GM12878 (cell line): ENCODE measurements at regions not wholly inside any gene's neighbourhood (a gene's known extent, or its start where the extent isn't known, plus 50 kb on each side); places are given as distances from the start of the nearest gene placed in this dataset.

Source experiments
- ATAC-seq: fragments of 200-7000 bp; cut with Tn5 transposase; 3 replicates; pipeline ENCODE4 v1.9.1; 2020; ENCODE audit warnings: mild to moderate bottlenecking, moderate library complexity
- BruUV-seq: library from RNA; stranded (reverse); fragments of 400-500 nt; replicated peaks from 2 replicates; lab custom pipeline; 2021; lab: Mats Ljungman, UMichigan
- CTCF ChIA-PET: fragments of 300-600 bp; sonication (Branson Sonifier 250); formaldehyde crosslinking; extraction: SDS; loops from one replicate; lab custom pipeline; 2021; ENCODE audit warnings: inconsistent platforms; lab: Yijun Ruan, JAX
- POLR2A ChIA-PET: fragments of 350-600 bp; formaldehyde crosslinking; extraction: SDS; loops from one replicate; lab custom pipeline; 2021; ENCODE audit warnings: inconsistent platforms; lab: Charles Lee
- RAD21 ChIA-PET: fragments of 300-600 bp; sonication (Branson Sonifier 250); formaldehyde crosslinking; loops from one replicate; lab custom pipeline; 2023; ENCODE audit warnings: antibody characterized with exemption; ENCODE audit not compliant: unreplicated experiment; lab: Charles Lee
- SMC1A ChIA-PET: fragments of 300-600 bp; sonication (Branson Sonifier 250); formaldehyde crosslinking; loops from one replicate; lab custom pipeline; 2023; ENCODE audit not compliant: unreplicated experiment, uncharacterized antibody; lab: Charles Lee
- DNase-seq: peaks from one replicate; pipeline ENCODE4 v3.0.0-alpha.2; 2011; ENCODE audit warnings: low read depth, low spot score
- FAIRE-seq: peaks from 3 replicates; lab custom pipeline; 2011; peaks lifted over from hg19 to GRCh38; lab: Jason Lieb, UNC
- H2AFZ ChIP-seq: 2 replicates; pipeline ENCODE4 v1.6.0; 2011; ENCODE audit warnings: low read depth, low read length, control low read depth; ENCODE audit not compliant: control insufficient read depth
- H3K27ac ChIP-seq: 2 replicates; pipeline ENCODE4 v1.5.1; 2011; ENCODE audit warnings: control low read depth; ENCODE audit not compliant: control insufficient read depth, insufficient read depth
- H3K27me3 ChIP-seq, 2 experiments: replicated peaks in 1 of 2; 2 replicates each; pipeline versions ENCODE4 v1.6.0 to v1.6.1; 2011; ENCODE audit warnings: low read length in 1 of 2; ENCODE audit not compliant: control insufficient read depth in 2 of 2, insufficient read depth in 2 of 2
- H3K36me3 ChIP-seq, 2 experiments: 2 replicates each; pipeline ENCODE4 v1.5.1; 2011; ENCODE audit warnings: low read length in 1 of 2; ENCODE audit not compliant: control insufficient read depth in 2 of 2, insufficient read depth in 2 of 2
- H3K4me1 ChIP-seq: 2 replicates; pipeline ENCODE4 v1.6.1; 2011; ENCODE audit warnings: mild to moderate bottlenecking, low read length, moderate library complexity, mixed read lengths; ENCODE audit not compliant: control insufficient read depth, insufficient read depth
- H3K4me2 ChIP-seq: 2 replicates; pipeline ENCODE4 v1.6.0; 2011; ENCODE audit warnings: control low read depth; ENCODE audit not compliant: control insufficient read depth, insufficient read depth
- H3K4me3 ChIP-seq: fragments of 200-600 bp; sonication (generic); 2 replicates; pipeline ENCODE4 v1.5.1; 2016
- H3K79me2 ChIP-seq: 2 replicates; pipeline ENCODE4 v1.6.0; 2011; ENCODE audit warnings: low read length; ENCODE audit not compliant: control insufficient read depth, insufficient read depth
- H3K9ac ChIP-seq: 2 replicates; pipeline ENCODE4 v1.8.0; 2011; ENCODE audit warnings: low read length, control low read depth, mixed read lengths; ENCODE audit not compliant: control insufficient read depth, insufficient read depth
- H3K9me3 ChIP-seq: replicated peaks from 3 replicates; pipeline ENCODE4 v1.5.1; 2011; ENCODE audit warnings: mild to moderate bottlenecking, low read length; ENCODE audit not compliant: control insufficient read depth, insufficient read depth
- H4K20me1 ChIP-seq: 2 replicates; pipeline ENCODE4 v1.6.0; 2011; ENCODE audit not compliant: control insufficient read depth, insufficient read depth
- BHLHE40 ChIP-seq, 2 experiments: fragments of 450-650 bp in 1 of 2; IDR thresholded peaks; 2 replicates each; pipeline ENCODE4 v1.6.1; 2011 to 2017; ENCODE audit warnings: low read depth in 2 of 2, borderline replicate concordance in 1 of 2, improper control_type of control experiment in 1 of 2, low read length in 1 of 2, mild to moderate bottlenecking in 1 of 2
- CBX3 ChIP-seq: fragments of 200-600 bp; sonication (generic); IDR thresholded peaks from 2 replicates; pipeline ENCODE4 v1.6.1; 2016; ENCODE audit warnings: low read depth, borderline replicate concordance
- EED ChIP-seq: sonication (generic); IDR thresholded peaks from 2 replicates; pipeline ENCODE4 v1.6.1; 2016; ENCODE audit warnings: antibody characterized with exemption, low read depth
- EZH2 ChIP-seq: IDR thresholded peaks from 2 replicates; pipeline ENCODE4 v1.6.1; 2012; ENCODE audit warnings: low read depth, mild to moderate bottlenecking, control low read depth, inconsistent platforms, low read length, borderline replicate concordance; ENCODE audit not compliant: control insufficient read depth
- FOS ChIP-seq: IDR thresholded peaks from 3 replicates; pipeline ENCODE4 v1.6.1; 2011; ENCODE audit warnings: borderline replicate concordance; ENCODE audit not compliant: insufficient read length; ENCODE audit errors: extremely low read depth
- IKZF1 ChIP-seq: fragments of 450-650 bp; conservative IDR thresholded peaks from 2 replicates; pipeline ENCODE4 v1.6.1; 2017; ENCODE audit warnings: antibody characterized with exemption, mild to moderate bottlenecking
- IKZF2 ChIP-seq, 2 experiments: fragments of 450-650 bp; IDR thresholded peaks; 2 replicates each; pipeline ENCODE4 v1.6.1; 2017; ENCODE audit warnings: mild to moderate bottlenecking in 2 of 2, moderate library complexity in 2 of 2
- LARP7 ChIP-seq: fragments of 450-650 bp; IDR thresholded peaks from 2 replicates; pipeline ENCODE4 v1.6.1; 2017; ENCODE audit warnings: mild to moderate bottlenecking
- NBN ChIP-seq: fragments of 450-650 bp; IDR thresholded peaks from 2 replicates; pipeline ENCODE4 v1.6.1; 2016
- NFIC ChIP-seq: IDR thresholded peaks from 2 replicates; pipeline ENCODE4 v1.6.1; 2012; ENCODE audit warnings: low read depth, mild to moderate bottlenecking, inconsistent platforms, low read length, moderate library complexity
- NR2C1 ChIP-seq: fragments of 450-650 bp; IDR thresholded peaks from 2 replicates; pipeline ENCODE4 v1.6.1; 2017; ENCODE audit warnings: antibody characterized with exemption, mild to moderate bottlenecking, moderate library complexity
- STAT3 ChIP-seq: IDR thresholded peaks from 2 replicates; pipeline ENCODE4 v1.6.1; 2011; ENCODE audit warnings: low read depth, low read length, improper control_type of control experiment
- SUPT20H ChIP-seq: IDR thresholded peaks from 2 replicates; pipeline ENCODE4 v1.6.1; 2011; ENCODE audit warnings: low read depth, mild to moderate bottlenecking, low read length, moderate library complexity, borderline replicate concordance; ENCODE audit not compliant: control insufficient read depth
- TAF1 ChIP-seq: IDR thresholded peaks from 2 replicates; pipeline ENCODE4 v1.6.1; 2011; ENCODE audit warnings: mild to moderate bottlenecking, low read depth, low read length, borderline replicate concordance
- TCF3 ChIP-seq: IDR thresholded peaks from 2 replicates; pipeline ENCODE4 v1.6.1; 2012; ENCODE audit warnings: low read depth, mild to moderate bottlenecking, low read length, borderline replicate concordance; ENCODE audit not compliant: insufficient read depth
- ZBED1 ChIP-seq: IDR thresholded peaks from 2 replicates; pipeline ENCODE4 v1.6.1; 2016; ENCODE audit warnings: borderline replicate concordance
- ZZZ3 ChIP-seq: IDR thresholded peaks from 2 replicates; pipeline ENCODE4 v1.6.1; 2011; ENCODE audit warnings: low read depth; ENCODE audit not compliant: control insufficient read depth, insufficient read length
- whole genome bisulfite sequencing: methylation state at CpG from one replicate; pipeline ENCODE4 v1.1.6; 2016; ENCODE audit warnings: low lambda C conversion rate; ENCODE audit not compliant: insufficient replicate concordance, insufficient coverage; ENCODE audit errors: missing lambda C conversion rate; 5-methylcytosine and 5-hydroxymethylcytosine counted together
- in situ Hi-C: fragments of 300-500 bp; cut with MboI; formaldehyde crosslinking; loops from 9 replicates; pipeline ENCODE4 v1.14.3; 2018; ENCODE audit warnings: mixed read lengths
- intact Hi-C: fragments of 100-400 bp; cut with micrococcal nuclease; formaldehyde crosslinking; loops from one replicate; pipeline ENCODE4 v1.14.2; 2022; ENCODE audit not compliant: unreplicated experiment
- TF ChIP-seq, protein P1 (sequence below): fragments of 450-650 bp; IDR thresholded peaks from 2 replicates; pipeline ENCODE4 v1.6.1; 2017; ENCODE audit warnings: low read depth, mild to moderate bottlenecking, moderate library complexity
- TF ChIP-seq, protein P2 (sequence below): fragments of 450-650 bp; formaldehyde crosslinking; IDR thresholded peaks from 2 replicates; pipeline ENCODE4 v1.5.0; 2022; ENCODE audit warnings: mild to moderate bottlenecking, missing genetic modification characterization

- in situ Hi-C loops, result no loop called here
- WGBS, result 56% methylated on average over 2 of the region's 3 CpGs
- RAD21 ChIA-PET, result no interaction called here
Observed at GRCh38 chr12:131404705-131405104, 306.2 kb upstream of the SFSWAP start.

More at GRCh38 chr12:131404705-131405104, 306.2 kb upstream of the SFSWAP start:
- intact Hi-C loops, result no loop called here
- POLR2A ChIA-PET, result interaction anchor here (0.7 kb wide), 1 partner anchor 17 kb away, joined by 4 read pairs; no protein-coding TSS in a partner anchor
- Histone ChIP-seq H3K4me1 (no peaks in the 10 kb centered on the region), H3K4me2 (no peak overlapping the region), H3K27ac (no peak overlapping the region), H3K9ac (no peak overlapping the region), H3K27me3 (no peaks in the 10 kb centered on the region), H3K9me3 (no peaks in the 10 kb centered on the region), H2AFZ (no peak overlapping the region), H3K4me3 (no peak overlapping the region), H4K20me1 (no peaks in the 10 kb centered on the region), H3K36me3 (no peaks in the 10 kb centered on the region), H3K79me2 (no peaks in the 10 kb centered on the region)
- DNase-seq, result no peak
- no peak for ATAC-seq
- SMC1A ChIA-PET, result no interaction called here
- TF ChIP-seq NBN (no peak), ZZZ3 (no peak), LARP7 (no peak), SUPT20H (no peak), STAT3 (no peak), NR2C1 (no peak), TAF1 (no peak), EZH2 (no peak), EED (no peak), IKZF2 (IDR thresholded peaks at IDR 0.05) (no peak), ZBED1 (no peak), NFIC (no peak), IKZF1 (no peak), FOS (no peak), TCF3 (no peak), BHLHE40 (IDR thresholded peaks at IDR 0.05; ENCODE audit: borderline replicate concordance in 1 of 2, low read depth in 2 of 2, low read length in 1 of 2) (no peak), CBX3 (no peak)
- TF ChIP-seq, protein P1, sequence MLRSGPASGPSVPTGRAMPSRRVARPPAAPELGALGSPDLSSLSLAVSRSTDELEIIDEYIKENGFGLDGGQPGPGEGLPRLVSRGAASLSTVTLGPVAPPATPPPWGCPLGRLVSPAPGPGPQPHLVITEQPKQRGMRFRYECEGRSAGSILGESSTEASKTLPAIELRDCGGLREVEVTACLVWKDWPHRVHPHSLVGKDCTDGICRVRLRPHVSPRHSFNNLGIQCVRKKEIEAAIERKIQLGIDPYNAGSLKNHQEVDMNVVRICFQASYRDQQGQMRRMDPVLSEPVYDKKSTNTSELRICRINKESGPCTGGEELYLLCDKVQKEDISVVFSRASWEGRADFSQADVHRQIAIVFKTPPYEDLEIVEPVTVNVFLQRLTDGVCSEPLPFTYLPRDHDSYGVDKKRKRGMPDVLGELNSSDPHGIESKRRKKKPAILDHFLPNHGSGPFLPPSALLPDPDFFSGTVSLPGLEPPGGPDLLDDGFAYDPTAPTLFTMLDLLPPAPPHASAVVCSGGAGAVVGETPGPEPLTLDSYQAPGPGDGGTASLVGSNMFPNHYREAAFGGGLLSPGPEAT, result no peak
- TF ChIP-seq, protein P2, sequence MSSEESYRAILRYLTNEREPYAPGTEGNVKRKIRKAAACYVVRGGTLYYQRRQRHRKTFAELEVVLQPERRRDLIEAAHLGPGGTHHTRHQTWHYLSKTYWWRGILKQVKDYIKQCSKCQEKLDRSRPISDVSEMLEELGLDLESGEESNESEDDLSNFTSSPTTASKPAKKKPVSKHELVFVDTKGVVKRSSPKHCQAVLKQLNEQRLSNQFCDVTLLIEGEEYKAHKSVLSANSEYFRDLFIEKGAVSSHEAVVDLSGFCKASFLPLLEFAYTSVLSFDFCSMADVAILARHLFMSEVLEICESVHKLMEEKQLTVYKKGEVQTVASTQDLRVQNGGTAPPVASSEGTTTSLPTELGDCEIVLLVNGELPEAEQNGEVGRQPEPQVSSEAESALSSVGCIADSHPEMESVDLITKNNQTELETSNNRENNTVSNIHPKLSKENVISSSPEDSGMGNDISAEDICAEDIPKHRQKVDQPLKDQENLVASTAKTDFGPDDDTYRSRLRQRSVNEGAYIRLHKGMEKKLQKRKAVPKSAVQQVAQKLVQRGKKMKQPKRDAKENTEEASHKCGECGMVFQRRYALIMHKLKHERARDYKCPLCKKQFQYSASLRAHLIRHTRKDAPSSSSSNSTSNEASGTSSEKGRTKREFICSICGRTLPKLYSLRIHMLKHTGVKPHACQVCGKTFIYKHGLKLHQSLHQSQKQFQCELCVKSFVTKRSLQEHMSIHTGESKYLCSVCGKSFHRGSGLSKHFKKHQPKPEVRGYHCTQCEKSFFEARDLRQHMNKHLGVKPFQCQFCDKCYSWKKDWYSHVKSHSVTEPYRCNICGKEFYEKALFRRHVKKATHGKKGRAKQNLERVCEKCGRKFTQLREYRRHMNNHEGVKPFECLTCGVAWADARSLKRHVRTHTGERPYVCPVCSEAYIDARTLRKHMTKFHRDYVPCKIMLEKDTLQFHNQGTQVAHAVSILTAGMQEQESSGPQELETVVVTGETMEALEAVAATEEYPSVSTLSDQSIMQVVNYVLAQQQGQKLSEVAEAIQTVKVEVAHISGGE (CRISPR knock-in tag), result no peak
- CTCF ChIA-PET, result no interaction called here
- BruUV-seq, result no TSS peak
- no peak for FAIRE-seq
